ENCODE measurements at regions not wholly inside any gene's neighbourhood (a gene's known extent, or its start where the extent isn't known, plus 50 kb on each side); places are given as distances from the start of the nearest gene placed in this dataset.

DNA sequence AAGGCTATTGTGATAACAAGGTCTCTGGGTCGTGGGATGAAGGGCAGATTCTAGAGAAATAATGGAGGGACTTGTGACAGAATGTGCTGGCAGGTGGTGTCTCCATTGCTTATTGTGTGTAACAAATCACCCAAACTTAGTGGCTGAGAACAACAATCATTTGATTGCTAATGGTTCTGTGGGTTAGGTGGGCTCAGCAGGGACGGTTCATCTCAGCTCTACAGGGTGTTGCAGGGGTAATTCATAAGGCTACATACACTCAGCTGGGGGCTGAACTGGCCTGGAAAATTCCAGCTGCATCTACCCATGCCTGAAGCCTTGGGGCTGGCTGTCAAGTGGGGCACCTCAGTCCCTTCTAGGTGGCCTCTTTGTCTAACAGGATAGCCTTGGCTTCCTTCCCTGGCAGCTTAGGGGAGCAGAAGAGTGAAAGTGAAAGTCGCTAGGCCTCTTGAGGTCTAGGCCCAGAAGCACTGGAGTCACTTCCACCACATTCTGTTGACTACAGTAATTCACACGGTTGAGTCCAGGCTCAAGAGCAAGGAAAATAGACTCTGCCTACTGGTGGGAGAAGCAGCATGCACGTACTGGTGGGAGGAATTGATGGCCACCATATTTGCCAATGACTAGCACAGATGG lies 308.9 kb downstream of the MN1 start:
- Histone ChIP-seq H3K27me3 (no peaks in the 10 kb centered on the region), H3K9me3 (ENCODE audit: low read depth) (no peaks in the 10 kb centered on the region), H3K4me1 (ENCODE audit: low read depth) (peaks cover 7% of the 10 kb centered on the region), H3K36me3 (no peaks in the 10 kb centered on the region), H3K27ac (no peak overlapping the region), H3K4me3 (no peak overlapping the region)
- no peak for DNase-seq (ENCODE audit: low read depth in 1 of 2, low spot score in 1 of 2)
- TF ChIP-seq, protein P1, sequence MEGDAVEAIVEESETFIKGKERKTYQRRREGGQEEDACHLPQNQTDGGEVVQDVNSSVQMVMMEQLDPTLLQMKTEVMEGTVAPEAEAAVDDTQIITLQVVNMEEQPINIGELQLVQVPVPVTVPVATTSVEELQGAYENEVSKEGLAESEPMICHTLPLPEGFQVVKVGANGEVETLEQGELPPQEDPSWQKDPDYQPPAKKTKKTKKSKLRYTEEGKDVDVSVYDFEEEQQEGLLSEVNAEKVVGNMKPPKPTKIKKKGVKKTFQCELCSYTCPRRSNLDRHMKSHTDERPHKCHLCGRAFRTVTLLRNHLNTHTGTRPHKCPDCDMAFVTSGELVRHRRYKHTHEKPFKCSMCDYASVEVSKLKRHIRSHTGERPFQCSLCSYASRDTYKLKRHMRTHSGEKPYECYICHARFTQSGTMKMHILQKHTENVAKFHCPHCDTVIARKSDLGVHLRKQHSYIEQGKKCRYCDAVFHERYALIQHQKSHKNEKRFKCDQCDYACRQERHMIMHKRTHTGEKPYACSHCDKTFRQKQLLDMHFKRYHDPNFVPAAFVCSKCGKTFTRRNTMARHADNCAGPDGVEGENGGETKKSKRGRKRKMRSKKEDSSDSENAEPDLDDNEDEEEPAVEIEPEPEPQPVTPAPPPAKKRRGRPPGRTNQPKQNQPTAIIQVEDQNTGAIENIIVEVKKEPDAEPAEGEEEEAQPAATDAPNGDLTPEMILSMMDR (IDR thresholded peaks at IDR 0.05; ENCODE audit: low read depth, low read length) = no peak

DNA sequence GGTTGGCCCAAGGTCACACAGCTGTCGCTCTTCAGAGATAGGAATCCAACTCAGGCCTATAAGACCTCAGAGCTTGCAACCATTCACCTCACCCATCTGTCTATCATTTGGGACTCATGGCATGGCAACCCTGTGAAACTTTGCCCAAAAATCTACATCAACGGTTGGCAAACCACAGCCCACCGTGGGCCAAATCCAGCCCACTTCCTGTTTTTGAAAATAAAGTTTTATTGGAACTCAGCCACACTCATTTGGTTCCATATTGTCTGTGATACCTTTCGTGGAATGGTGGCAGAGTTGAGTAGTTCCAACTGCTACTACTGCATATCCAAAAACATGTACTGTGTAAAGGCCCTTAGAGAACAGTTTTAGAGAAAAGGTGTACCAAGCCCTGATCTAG lies 307.8 kb downstream of the MN1 start:
- TF ChIP-seq, protein P1 (IDR thresholded peaks at IDR 0.05; ENCODE audit: low read depth, low read length) = no peak
- Histone ChIP-seq H3K27ac (no peak overlapping the region), H3K4me3 (no peak overlapping the region), H3K9me3 (ENCODE audit: low read depth) (no peaks in the 10 kb centered on the region), H3K4me1 (ENCODE audit: low read depth) (peaks cover 6% of the 10 kb centered on the region), H3K27me3 (no peaks in the 10 kb centered on the region), H3K36me3 (no peaks in the 10 kb centered on the region)
- DNase-seq (ENCODE audit: low read depth in 1 of 2, low spot score in 1 of 2) = no peak

DNA sequence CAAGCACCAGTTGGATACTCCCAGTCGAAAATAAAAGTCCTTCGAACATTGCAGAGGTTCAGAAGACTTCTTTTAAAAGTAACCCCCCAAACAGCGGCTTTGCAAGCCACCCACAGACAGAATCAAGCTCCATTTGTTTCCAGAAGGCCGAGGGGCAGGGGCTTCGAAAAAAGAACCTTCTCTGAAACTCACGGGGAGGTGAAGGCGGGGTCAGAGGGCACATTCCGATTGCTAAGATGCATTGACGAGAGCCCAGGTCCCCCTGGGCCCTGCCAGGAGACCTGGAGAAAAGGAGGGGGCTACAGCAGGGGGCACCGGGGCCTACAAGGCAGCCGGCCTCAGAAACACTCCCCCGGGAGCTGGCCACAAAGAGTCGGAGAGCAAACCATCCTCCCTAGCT lies 306.8 kb downstream of the MN1 start:
- no peak overlapping the region for H3K27ac ChIP-seq
- no peaks in the 10 kb centered on the region for H3K27me3 ChIP-seq
- H3K4me1 ChIP-seq (ENCODE audit: low read depth) = no peaks in the 10 kb centered on the region
- TF ChIP-seq, protein P1 (IDR thresholded peaks at IDR 0.05; ENCODE audit: low read depth, low read length) = no peak
- no peaks in the 10 kb centered on the region for H3K36me3 ChIP-seq
- DNase-seq (ENCODE audit: low read depth in 1 of 2, low spot score in 1 of 2) = no peak
- no peak overlapping the region for H3K4me3 ChIP-seq
- no peaks in the 10 kb centered on the region for H3K9me3 ChIP-seq (ENCODE audit: low read depth)

DNA sequence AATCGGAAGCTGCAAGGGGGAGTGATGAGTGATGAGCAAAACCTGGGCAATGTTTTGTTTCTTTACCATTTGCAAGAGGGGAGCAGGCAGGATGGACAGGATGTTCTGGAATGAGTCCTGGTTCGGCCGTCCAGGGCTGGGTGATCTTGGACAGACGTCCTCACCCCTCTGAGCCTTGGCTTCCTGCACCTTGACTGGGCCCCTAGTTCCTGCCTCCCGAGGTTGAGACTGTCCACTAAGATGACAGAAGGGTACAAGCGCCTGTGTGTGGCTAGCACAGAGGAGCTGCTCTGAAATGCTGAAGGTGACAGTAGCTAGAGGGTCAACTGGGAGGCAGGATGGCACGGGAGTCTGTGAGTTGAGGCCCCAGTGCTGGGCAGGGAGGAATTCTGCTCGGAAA lies 306.2 kb downstream of the MN1 start:
- Histone ChIP-seq H3K27ac (no peak overlapping the region), H3K27me3 (no peaks in the 10 kb centered on the region)

DNA sequence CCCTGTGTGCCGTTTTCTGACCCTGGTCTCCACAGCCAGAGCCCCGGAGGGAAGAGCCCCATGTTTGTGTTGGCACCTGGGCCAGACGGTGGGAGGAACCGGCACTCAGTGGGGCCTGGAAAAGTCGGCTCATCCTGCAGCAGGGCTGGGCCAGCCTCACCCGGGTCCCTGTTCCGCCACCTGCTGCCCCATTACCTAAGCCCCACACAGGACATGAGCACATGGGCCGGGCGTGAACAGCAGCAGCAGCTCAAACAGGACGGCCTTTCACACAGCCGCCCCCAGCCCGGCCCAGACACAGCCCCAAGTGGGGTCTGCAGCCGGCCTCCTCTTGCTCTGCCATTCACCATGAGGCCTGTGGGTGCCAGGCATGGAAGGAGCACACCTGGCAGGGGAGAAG lies 302.4 kb downstream of the MN1 start:
- no peaks in the 10 kb centered on the region for H3K36me3 ChIP-seq
- no peak overlapping the region for H3K4me3 ChIP-seq
- H3K27ac ChIP-seq = no peak overlapping the region
- no peaks in the 10 kb centered on the region for H3K9me3 ChIP-seq (ENCODE audit: low read depth)
- no peak for DNase-seq (ENCODE audit: low read depth in 1 of 2, low spot score in 1 of 2)
- TF ChIP-seq, protein P1 (IDR thresholded peaks at IDR 0.05; ENCODE audit: low read depth, low read length) = no peak
- H3K27me3 ChIP-seq = no peaks in the 10 kb centered on the region
- no peaks in the 10 kb centered on the region for H3K4me1 ChIP-seq (ENCODE audit: low read depth)

More for the DNA sequence above, 306.2 kb downstream of the MN1 start:
- H3K4me1 ChIP-seq (ENCODE audit: low read depth) = no peaks in the 10 kb centered on the region
- DNase-seq (ENCODE audit: low read depth in 1 of 2, low spot score in 1 of 2) = no peak
- no peak overlapping the region for H3K4me3 ChIP-seq
- H3K9me3 ChIP-seq (ENCODE audit: low read depth) = no peaks in the 10 kb centered on the region
- TF ChIP-seq, protein P1 (IDR thresholded peaks at IDR 0.05; ENCODE audit: low read depth, low read length) = no peak
- no peaks in the 10 kb centered on the region for H3K36me3 ChIP-seq

Measured in cardiac muscle cell (in vitro differentiated cells and primary cell).